ENCODE measurements at regions not wholly inside any gene's neighbourhood (a gene's known extent, or its start where the extent isn't known, plus 50 kb on each side); places are given as distances from the start of the nearest gene placed in this dataset.

- TF ChIP-seq POLR2AphosphoS5 (IDR thresholded peaks at IDR 0.05; ENCODE audit: borderline replicate concordance, low read depth, low read length) = no peak
- TF ChIP-seq EZH2 (IDR thresholded peaks at IDR 0.05) = no peak
- TF ChIP-seq FOXP2 (optimal IDR thresholded peaks at IDR 0.05; ENCODE audit: control extremely low read depth, extremely low read length, insufficient read depth) = no peak
These were observed 83.2 kb upstream of the WASF3 start for GRCh38 chr13:26474286-26474685.
